NB4 (cell line): ENCODE measurements at regions not wholly inside any gene's neighbourhood (a gene's known extent, or its start where the extent isn't known, plus 50 kb on each side); places are given as distances from the start of the nearest gene placed in this dataset.

Source experiments
- DNase-seq: peaks from one replicate; pipeline ENCODE4 v3.0.0; 2010; ENCODE audit warnings: low read depth
- H3K4me3 ChIP-seq: one replicate; pipeline ENCODE4 v1.5.1; 2011; ENCODE audit warnings: mild to moderate bottlenecking, low read depth, low read length, moderate library complexity
- MYC ChIP-seq: IDR thresholded peaks from 2 replicates; pipeline ENCODE4 v1.6.1; 2011; ENCODE audit warnings: low read depth, low read length
- POLR2A ChIP-seq: IDR thresholded peaks from 2 replicates; pipeline ENCODE4 v1.6.1; 2011; ENCODE audit warnings: mild to moderate bottlenecking; ENCODE audit not compliant: insufficient read length; ENCODE audit errors: extremely low read depth
- TF ChIP-seq, protein P1 (sequence below): IDR thresholded peaks from 2 replicates; pipeline ENCODE4 v1.6.1; 2011; ENCODE audit warnings: low read depth, low read length
- TF ChIP-seq, protein P2 (sequence below): IDR thresholded peaks from one replicate; pipeline ENCODE4 v1.5.1; 2012; ENCODE audit warnings: low read depth, low read length

DNA sequence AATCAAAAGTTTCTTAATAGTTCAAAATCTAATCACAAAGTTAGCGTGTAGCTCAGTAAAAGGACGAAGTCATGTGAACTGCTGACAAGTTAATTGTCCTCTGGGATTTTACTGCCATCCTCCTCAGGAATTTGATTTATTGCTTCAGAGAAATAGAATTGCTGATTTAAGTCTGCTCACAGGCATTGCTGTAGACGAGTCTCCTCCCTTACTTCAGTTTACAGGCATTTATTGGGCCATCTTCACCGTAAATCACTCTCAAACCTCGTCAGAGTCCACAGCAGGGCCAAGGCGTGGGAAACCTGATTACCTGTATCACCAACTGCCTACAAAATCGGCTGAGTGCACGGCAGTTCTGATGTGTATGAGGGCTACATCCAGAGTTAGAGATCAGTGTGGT lies 119.1 kb upstream of the PDE10A start:
- H3K4me3 ChIP-seq: no peak overlapping the region
- DNase-seq: no peak
- TF ChIP-seq, protein P1, sequence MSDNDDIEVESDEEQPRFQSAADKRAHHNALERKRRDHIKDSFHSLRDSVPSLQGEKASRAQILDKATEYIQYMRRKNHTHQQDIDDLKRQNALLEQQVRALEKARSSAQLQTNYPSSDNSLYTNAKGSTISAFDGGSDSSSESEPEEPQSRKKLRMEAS: no peak
- TF ChIP-seq, protein P2, sequence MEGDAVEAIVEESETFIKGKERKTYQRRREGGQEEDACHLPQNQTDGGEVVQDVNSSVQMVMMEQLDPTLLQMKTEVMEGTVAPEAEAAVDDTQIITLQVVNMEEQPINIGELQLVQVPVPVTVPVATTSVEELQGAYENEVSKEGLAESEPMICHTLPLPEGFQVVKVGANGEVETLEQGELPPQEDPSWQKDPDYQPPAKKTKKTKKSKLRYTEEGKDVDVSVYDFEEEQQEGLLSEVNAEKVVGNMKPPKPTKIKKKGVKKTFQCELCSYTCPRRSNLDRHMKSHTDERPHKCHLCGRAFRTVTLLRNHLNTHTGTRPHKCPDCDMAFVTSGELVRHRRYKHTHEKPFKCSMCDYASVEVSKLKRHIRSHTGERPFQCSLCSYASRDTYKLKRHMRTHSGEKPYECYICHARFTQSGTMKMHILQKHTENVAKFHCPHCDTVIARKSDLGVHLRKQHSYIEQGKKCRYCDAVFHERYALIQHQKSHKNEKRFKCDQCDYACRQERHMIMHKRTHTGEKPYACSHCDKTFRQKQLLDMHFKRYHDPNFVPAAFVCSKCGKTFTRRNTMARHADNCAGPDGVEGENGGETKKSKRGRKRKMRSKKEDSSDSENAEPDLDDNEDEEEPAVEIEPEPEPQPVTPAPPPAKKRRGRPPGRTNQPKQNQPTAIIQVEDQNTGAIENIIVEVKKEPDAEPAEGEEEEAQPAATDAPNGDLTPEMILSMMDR: no peak
- no peak for TF ChIP-seq MYC
- TF ChIP-seq POLR2A: no peak

- TF ChIP-seq MYC (no peak), POLR2A (no peak)
- TF ChIP-seq, protein P2: no peak
- TF ChIP-seq, protein P1: no peak
- no peak for DNase-seq
- no peak overlapping the region for H3K4me3 ChIP-seq
Observed at GRCh38 chr6:165777680-165778079, 114.6 kb upstream of the PDE10A start.

- no peak overlapping the region for H3K4me3 ChIP-seq
- TF ChIP-seq MYC (no peak), POLR2A (no peak)
- TF ChIP-seq, protein P2: no peak
- TF ChIP-seq, protein P1: no peak
- no peak for DNase-seq
Observed at GRCh38 chr6:165776691-165777090, 113.7 kb upstream of the PDE10A start.

DNA sequence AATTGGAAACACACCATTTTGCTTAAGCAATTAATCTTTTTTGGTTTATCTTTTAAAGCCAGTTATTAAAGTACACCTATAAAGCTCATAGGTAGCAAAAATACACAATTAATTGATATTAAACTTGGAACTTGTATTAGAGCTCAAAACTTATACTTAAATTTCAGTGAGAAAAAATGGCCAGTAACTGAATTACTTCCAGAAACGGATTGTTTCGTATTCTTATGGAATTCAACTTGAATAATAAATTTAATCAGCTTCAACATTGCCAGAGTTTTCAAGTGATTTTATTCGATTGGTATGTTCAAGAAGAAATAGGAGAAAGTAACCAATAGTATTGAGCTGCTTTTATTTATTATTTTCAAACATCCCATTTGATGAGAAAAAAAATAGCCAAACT lies 112.7 kb upstream of the PDE10A start:
- no peak for DNase-seq
- TF ChIP-seq MYC (no peak), POLR2A (no peak)
- TF ChIP-seq, protein P2: no peak
- TF ChIP-seq, protein P1: no peak
- no peak overlapping the region for H3K4me3 ChIP-seq

DNA sequence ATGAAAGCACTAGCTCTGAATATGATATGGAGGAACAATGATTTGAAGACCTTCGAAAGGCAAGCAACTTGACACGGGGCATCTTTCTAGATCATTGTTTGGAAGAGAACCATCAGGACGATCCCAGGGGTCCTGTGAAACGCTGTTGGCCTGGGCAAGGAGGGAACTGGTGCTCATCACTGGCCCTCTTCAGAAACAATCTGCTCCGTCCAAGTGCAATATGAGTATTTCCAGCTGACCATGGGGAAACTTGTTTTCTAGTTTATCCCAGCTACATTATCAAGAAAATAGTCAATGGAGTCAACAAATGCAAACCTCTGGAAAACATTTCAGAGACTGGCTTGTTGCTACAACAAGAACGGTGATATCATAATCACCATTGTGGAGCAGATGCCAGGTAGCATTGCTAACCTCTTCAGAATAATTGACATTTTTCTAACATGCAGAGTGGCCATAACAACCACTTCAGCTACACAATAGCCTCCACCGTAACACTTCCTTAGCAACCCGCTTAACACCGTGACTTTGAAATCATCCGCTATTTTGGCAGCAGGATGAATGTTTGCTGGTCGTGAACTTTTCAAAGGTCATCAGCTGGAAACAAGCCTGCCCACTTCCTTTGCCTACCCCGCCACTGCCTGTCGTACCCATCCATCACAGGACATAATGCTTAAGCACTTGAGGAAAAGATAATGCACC lies 112.0 kb upstream of the PDE10A start:
- TF ChIP-seq, protein P1: no peak
- TF ChIP-seq MYC (no peak), POLR2A (no peak)
- TF ChIP-seq, protein P2: no peak
- no peak overlapping the region for H3K4me3 ChIP-seq
- no peak for DNase-seq
